SJCRH30 (cell line): ENCODE measurements at regions not wholly inside any gene's neighbourhood (a gene's known extent, or its start where the extent isn't known, plus 50 kb on each side); places are given as distances from the start of the nearest gene placed in this dataset.
A peak's percentile ranks its signal among the peaks of the same experiment; 100 is the strongest.

Source experiments
- DNase-seq, 2 experiments: peaks; one replicate each; pipeline ENCODE4 v3.0.0-alpha.2; 2015 to 2020
- H3K27ac ChIP-seq: fragments of 250-450 bp; sonication (Bioruptor Pico); 2 replicates; pipeline ENCODE4 v1.5.1; 2020; ENCODE audit warnings: mild to moderate bottlenecking, moderate library complexity
- H3K27me3 ChIP-seq: fragments of 250-450 bp; sonication (Bioruptor Pico); 2 replicates; pipeline ENCODE4 v1.5.1; 2020; ENCODE audit warnings: mild to moderate bottlenecking, moderate library complexity
- H3K36me3 ChIP-seq: fragments of 250-450 bp; sonication (Bioruptor Pico); 2 replicates; pipeline ENCODE4 v1.5.1; 2020; ENCODE audit warnings: mild to moderate bottlenecking, moderate library complexity
- H3K4me1 ChIP-seq: fragments of 250-450 bp; sonication (Bioruptor Pico); 2 replicates; pipeline ENCODE4 v1.5.1; 2020; ENCODE audit warnings: mild to moderate bottlenecking, moderate library complexity
- H3K4me3 ChIP-seq: fragments of 250-450 bp; sonication (Bioruptor Pico); 2 replicates; pipeline ENCODE4 v1.5.1; 2020; ENCODE audit warnings: mild to moderate bottlenecking, moderate library complexity
- H3K9me3 ChIP-seq: fragments of 250-450 bp; sonication (Bioruptor Pico); replicated peaks from 2 replicates; pipeline ENCODE4 v1.5.1; 2020; ENCODE audit warnings: mild to moderate bottlenecking, moderate library complexity

DNA sequence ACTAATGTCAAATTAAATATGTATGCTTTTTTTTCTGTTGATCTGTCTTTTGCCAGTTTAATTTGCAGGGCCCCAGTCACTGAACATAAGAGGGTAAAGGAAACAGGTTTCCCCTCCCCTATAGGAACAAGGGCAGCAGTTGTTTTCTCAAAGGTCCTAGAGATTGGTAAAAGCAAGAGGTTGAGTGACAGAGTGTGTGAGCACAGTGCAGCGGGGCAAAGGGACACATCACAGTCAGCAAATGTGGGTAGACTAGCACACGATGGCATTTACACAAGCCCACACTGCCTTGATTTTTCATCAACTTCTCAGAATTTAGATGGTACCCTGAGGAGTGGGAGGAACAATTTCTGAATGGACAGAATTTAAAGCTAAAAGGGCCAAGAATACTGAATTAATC, 138.7 kb upstream of the MYLIP start:
- H3K9me3 ChIP-seq = no peaks in the 10 kb centered on the region
- no peak overlapping the region for H3K27ac ChIP-seq
- no peaks in the 10 kb centered on the region for H3K36me3 ChIP-seq
- no peaks in the 10 kb centered on the region for H3K4me1 ChIP-seq
- no peak for DNase-seq
- no peak overlapping the region for H3K4me3 ChIP-seq
- H3K27me3 ChIP-seq = no peaks in the 10 kb centered on the region

DNA sequence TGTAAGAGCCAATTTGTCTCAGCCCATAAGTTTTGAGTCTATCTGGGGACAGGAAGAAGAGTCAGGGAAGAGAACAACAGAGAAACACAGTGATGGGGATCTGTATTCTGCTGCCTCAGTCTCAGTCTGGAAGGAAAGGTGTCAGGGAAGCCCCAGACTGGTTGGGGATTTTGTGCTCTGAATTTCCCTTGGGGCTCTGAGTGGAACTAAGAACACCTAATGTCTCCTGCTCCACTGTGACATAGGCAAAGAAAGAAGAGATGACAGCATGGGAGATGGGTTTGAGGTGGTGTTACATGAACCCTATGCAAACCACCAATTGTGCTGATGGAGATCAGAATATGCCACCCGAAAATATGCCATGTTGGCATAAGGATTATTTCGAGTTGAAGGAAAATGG, 139.5 kb upstream of the MYLIP start:
- no peaks in the 10 kb centered on the region for H3K9me3 ChIP-seq

GRCh38 chr6:15987569-15987968, 141.3 kb upstream of the MYLIP start:
- H3K36me3 ChIP-seq = no peaks in the 10 kb centered on the region
- no peak overlapping the region for H3K4me3 ChIP-seq
- no peaks in the 10 kb centered on the region for H3K9me3 ChIP-seq
- no peak for DNase-seq
- H3K27me3 ChIP-seq = no peaks in the 10 kb centered on the region
- H3K27ac ChIP-seq = no peak overlapping the region
- H3K4me1 ChIP-seq = no peaks in the 10 kb centered on the region

More for the DNA sequence above, 139.5 kb upstream of the MYLIP start:
- no peak overlapping the region for H3K4me3 ChIP-seq
- no peaks in the 10 kb centered on the region for H3K36me3 ChIP-seq
- no peaks in the 10 kb centered on the region for H3K4me1 ChIP-seq
- no peak for DNase-seq
- H3K27me3 ChIP-seq = no peaks in the 10 kb centered on the region
- no peak overlapping the region for H3K27ac ChIP-seq

DNA sequence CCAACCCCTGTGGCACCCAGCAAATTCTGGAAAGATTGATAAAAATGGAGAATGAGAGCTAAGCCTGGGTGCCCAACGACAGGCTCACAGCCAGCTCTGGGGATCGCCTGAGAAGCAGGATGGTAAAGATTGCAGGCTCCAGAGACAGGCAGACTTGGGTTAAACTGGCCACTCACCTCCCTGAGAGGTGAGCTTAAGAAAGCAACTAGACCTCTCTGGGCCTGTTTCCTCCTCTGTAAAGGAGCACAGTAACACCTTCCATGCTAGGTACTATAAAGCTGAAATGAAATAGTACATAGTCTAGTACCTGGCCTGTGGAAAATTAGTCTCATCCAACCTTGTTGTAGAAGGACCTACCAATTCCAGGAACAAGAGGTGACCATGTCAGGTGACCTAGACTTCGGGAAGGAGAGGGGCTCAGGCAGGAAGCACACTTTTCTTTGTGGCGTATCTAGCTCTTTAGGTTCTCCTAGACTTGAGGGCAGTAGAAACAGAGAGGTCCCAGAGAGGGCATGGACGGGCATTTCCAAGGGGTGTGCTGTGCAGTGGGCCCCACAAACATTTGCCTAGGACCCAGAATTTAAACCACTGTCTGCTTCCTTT, 142.8 kb upstream of the MYLIP start:
- Histone ChIP-seq H3K27me3 (no peaks in the 10 kb centered on the region), H3K27ac (no peak overlapping the region), H3K9me3 (no peaks in the 10 kb centered on the region), H3K4me1 (no peaks in the 10 kb centered on the region), H3K36me3 (no peaks in the 10 kb centered on the region), H3K4me3 (no peak overlapping the region)
- no peak for DNase-seq

GRCh38 chr6:15985379-15985959, 143.4 kb upstream of the MYLIP start:
- no peak overlapping the region for H3K4me3 ChIP-seq
- H3K36me3 ChIP-seq = no peaks in the 10 kb centered on the region
- no peaks in the 10 kb centered on the region for H3K4me1 ChIP-seq
- no peak for DNase-seq
- no peaks in the 10 kb centered on the region for H3K27me3 ChIP-seq
- H3K9me3 ChIP-seq = no peaks in the 10 kb centered on the region
- H3K27ac ChIP-seq = no peak overlapping the region

DNA sequence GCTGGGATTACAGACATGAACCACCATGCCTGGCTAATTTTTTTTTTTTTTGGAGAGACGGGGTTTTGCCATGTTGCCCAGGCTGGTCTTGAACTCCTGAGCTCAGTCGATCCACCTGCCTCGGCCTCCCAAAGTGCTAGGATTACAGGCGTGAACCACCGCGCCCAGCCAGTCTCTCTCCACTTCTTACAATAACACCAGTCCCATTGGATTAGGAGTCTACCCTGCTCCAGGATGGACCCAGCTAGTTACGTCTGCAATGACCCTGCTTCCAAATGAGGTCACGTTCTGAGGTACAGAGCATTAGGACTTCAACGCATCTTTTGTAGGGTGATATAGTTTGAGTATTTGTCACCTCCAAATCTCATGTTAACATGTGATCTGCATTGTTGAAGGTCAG, 146.9 kb upstream of the MYLIP start:
- H3K4me1 ChIP-seq = no peaks in the 10 kb centered on the region
- H3K9me3 ChIP-seq = no peaks in the 10 kb centered on the region
- H3K27me3 ChIP-seq = no peaks in the 10 kb centered on the region
- DNase-seq = no peak
- no peaks in the 10 kb centered on the region for H3K36me3 ChIP-seq
- no peak overlapping the region for H3K27ac ChIP-seq
- no peak overlapping the region for H3K4me3 ChIP-seq

DNA sequence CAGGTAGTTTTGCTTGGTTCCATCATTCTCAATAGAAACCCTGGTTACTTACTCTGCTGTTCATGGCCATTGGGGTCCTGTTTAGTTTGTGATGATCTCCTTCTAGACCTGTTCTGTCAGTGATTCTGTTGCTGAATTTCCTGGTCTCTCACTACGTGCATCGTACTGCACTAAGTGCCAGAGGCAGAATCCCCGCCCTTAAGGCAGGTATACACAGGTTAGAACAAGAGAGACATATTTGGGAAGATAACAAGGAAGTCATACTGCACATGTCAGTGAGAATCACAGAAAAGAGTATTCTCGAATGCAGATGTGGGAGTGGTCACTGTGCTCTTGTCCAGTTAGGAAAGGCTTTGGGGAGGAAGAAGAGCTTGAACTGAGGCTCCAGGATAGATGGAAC, 148.1 kb upstream of the MYLIP start:
- Histone ChIP-seq H3K4me3 (no peak overlapping the region), H3K27ac (no peak overlapping the region), H3K4me1 (no peaks in the 10 kb centered on the region), H3K9me3 (no peaks in the 10 kb centered on the region), H3K36me3 (no peaks in the 10 kb centered on the region), H3K27me3 (no peaks in the 10 kb centered on the region)
- DNase-seq = no peak

DNA sequence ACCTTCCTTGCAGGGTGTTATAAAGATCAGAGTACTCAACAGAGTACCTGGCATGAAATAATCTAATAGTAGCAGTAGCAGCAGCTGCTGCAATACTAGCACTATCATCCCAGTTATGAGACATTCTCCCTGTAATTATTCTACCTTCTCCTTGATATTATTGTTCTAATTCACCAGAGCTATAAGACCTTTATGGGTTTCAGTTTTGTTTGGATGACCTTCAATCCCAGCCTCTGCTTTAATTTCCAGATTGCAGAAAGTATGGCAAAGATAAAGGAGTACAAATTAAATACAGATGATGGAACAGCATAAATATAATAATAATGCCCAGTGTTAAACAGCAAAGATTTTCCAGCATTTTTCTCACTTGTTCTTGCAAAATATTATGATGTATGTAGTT, 150.5 kb upstream of the MYLIP start:
- Histone ChIP-seq H3K9me3 (no peaks in the 10 kb centered on the region), H3K36me3 (no peaks in the 10 kb centered on the region), H3K27ac (no peak overlapping the region)

DNA sequence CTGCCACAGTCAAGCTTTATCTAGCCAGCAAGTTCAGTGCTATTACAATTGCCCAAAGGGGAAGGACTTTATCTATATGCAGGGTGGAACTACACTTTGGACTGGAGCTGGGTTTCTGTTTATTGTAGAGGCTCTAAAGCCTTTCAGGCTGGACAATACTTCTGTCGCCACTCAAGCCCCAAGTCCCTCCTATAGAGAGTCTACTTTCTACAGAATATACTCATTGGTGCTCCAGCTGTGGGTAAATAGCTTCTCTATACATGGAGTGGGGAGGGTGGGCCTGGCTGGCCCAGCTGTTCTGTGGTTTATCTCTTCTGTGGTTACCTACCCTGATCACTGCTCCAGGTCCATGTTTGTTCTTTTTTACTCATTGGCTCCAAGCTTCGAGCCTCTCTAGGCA, 151.8 kb upstream of the MYLIP start:
- H3K9me3 ChIP-seq = no peaks in the 10 kb centered on the region
- no peaks in the 10 kb centered on the region for H3K36me3 ChIP-seq
- DNase-seq = peak; percentile 18 to 52
- H3K4me3 ChIP-seq = no peak overlapping the region
- no peaks in the 10 kb centered on the region for H3K4me1 ChIP-seq
- no peaks in the 10 kb centered on the region for H3K27me3 ChIP-seq
- H3K27ac ChIP-seq = no peak overlapping the region

More for the DNA sequence above, 150.5 kb upstream of the MYLIP start:
- Histone ChIP-seq H3K4me3 (no peak overlapping the region), H3K4me1 (no peaks in the 10 kb centered on the region), H3K27me3 (no peaks in the 10 kb centered on the region)
- no peak for DNase-seq

- Histone ChIP-seq H3K4me1 (no peaks in the 10 kb centered on the region), H3K4me3 (no peak overlapping the region), H3K9me3 (no peaks in the 10 kb centered on the region), H3K36me3 (no peaks in the 10 kb centered on the region), H3K27ac (no peak overlapping the region), H3K27me3 (no peaks in the 10 kb centered on the region)
- peak; percentile 16 to 49 for DNase-seq
Observed at GRCh38 chr6:15974817-15975216, 154.1 kb upstream of the MYLIP start.

DNA sequence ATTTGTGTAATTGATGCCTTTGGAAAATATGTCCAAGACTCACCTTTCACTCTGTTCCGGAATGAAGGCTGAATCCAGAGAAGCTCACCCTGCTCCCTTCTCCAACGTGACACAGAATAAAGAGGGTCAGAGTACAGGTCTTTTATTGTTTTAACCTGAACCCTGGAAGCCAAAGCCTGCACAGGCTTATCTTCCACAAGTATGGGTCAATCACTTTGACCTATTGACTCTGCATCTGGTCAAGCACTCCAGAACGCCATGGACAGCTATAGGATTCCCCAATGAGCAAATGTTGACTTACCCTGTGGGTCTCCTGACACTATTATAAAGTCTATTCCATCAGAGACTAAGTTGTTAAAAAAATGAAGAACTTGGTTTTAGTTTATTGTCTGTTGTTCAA, 158.4 kb upstream of the MYLIP start:
- Histone ChIP-seq H3K9me3 (no peaks in the 10 kb centered on the region), H3K27me3 (no peaks in the 10 kb centered on the region), H3K36me3 (no peaks in the 10 kb centered on the region), H3K4me1 (no peaks in the 10 kb centered on the region), H3K4me3 (no peak overlapping the region), H3K27ac (no peak overlapping the region)
- no peak for DNase-seq

- Histone ChIP-seq H3K27me3 (no peaks in the 10 kb centered on the region), H3K9me3 (no peaks in the 10 kb centered on the region), H3K4me1 (no peaks in the 10 kb centered on the region), H3K4me3 (no peak overlapping the region), H3K27ac (no peak overlapping the region), H3K36me3 (no peaks in the 10 kb centered on the region)
- DNase-seq = no peak
Observed at GRCh38 chr6:15969236-15969778, 159.6 kb upstream of the MYLIP start.

DNA sequence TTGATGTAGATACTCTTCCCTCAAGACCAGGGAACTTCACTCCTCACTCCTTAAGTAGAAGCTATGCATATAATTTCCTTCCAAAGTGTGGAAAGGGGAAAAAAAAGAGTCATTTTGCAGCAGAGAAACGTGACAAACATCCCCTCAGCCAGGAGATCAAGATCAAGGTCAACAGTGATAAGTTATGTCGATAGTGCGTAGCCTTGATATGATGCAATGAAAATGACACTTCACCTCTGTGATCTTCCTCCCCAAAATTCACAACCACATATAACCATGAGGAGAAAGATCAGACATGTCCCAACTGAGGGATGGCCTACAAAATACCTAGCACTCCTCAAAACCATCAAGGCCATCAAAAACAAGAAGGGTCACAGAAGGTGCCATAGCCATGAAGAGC, 160.4 kb upstream of the MYLIP start:
- Histone ChIP-seq H3K9me3 (no peaks in the 10 kb centered on the region), H3K4me1 (no peaks in the 10 kb centered on the region), H3K27ac (no peak overlapping the region), H3K4me3 (no peak overlapping the region), H3K36me3 (no peaks in the 10 kb centered on the region), H3K27me3 (no peaks in the 10 kb centered on the region)
- no peak for DNase-seq

GRCh38 chr6:15966000-15966520, 162.8 kb upstream of the MYLIP start:
- Histone ChIP-seq H3K27ac (no peak overlapping the region), H3K27me3 (no peaks in the 10 kb centered on the region), H3K4me3 (no peak overlapping the region), H3K9me3 (no peaks in the 10 kb centered on the region), H3K36me3 (no peaks in the 10 kb centered on the region), H3K4me1 (no peaks in the 10 kb centered on the region)
- no peak for DNase-seq

GRCh38 chr6:15962449-15962764, 166.5 kb upstream of the MYLIP start:
- no peak for DNase-seq
- H3K36me3 ChIP-seq = no peaks in the 10 kb centered on the region
- H3K27me3 ChIP-seq = no peaks in the 10 kb centered on the region
- no peak overlapping the region for H3K4me3 ChIP-seq
- no peaks in the 10 kb centered on the region for H3K9me3 ChIP-seq
- no peaks in the 10 kb centered on the region for H3K4me1 ChIP-seq
- no peak overlapping the region for H3K27ac ChIP-seq
